ENCODE measurements at regions not wholly inside any gene's neighbourhood (a gene's known extent, or its start where the extent isn't known, plus 50 kb on each side); places are given as distances from the start of the nearest gene placed in this dataset.

DNA sequence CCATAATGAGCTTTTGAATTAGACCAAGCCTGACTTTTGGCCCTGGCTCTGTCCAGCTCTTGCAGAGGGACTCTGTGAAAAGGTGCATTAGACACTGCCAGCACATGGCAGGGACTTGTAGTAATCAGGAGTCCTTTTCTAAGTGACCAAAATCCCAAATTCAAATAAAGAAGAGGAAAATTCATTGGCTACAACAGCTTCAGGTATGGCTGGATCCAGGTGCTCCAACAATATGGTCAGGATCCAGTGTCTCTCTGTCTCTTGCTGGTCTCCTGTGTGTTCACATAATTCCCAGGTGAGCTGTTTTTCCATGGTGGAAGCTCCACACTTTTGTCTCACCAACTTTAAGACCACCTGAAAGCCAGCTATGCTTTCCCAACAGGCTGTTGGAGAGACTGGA, 358.8 kb upstream of the TNRC6C start:
- H3K27ac ChIP-seq: no peak overlapping the region
- TF ChIP-seq ZFX (IDR thresholded peaks at IDR 0.05): no peak
- TF ChIP-seq, protein P1, sequence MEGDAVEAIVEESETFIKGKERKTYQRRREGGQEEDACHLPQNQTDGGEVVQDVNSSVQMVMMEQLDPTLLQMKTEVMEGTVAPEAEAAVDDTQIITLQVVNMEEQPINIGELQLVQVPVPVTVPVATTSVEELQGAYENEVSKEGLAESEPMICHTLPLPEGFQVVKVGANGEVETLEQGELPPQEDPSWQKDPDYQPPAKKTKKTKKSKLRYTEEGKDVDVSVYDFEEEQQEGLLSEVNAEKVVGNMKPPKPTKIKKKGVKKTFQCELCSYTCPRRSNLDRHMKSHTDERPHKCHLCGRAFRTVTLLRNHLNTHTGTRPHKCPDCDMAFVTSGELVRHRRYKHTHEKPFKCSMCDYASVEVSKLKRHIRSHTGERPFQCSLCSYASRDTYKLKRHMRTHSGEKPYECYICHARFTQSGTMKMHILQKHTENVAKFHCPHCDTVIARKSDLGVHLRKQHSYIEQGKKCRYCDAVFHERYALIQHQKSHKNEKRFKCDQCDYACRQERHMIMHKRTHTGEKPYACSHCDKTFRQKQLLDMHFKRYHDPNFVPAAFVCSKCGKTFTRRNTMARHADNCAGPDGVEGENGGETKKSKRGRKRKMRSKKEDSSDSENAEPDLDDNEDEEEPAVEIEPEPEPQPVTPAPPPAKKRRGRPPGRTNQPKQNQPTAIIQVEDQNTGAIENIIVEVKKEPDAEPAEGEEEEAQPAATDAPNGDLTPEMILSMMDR (conservative IDR thresholded peaks at IDR 0.05): no peak

DNA sequence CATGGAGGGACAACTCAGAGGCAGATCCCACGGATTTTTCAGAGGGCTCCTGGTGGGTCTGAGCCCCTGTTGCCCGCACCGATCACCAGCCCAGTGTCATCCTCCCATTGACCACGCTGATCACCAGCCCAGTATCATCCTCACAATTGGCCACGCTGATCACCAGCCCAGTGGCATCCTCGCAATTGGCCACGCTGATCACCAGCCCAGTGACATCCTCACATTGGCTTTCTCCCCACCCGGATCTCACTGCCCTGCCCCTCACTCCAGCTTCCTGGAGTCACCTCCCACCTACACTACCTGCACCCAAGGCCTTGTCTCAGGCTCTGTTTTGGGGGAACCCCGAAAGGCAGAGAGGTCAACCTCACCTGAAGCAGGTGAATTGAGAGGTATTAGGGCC, 358.2 kb upstream of the TNRC6C start:
- TF ChIP-seq, protein P1 (conservative IDR thresholded peaks at IDR 0.05): no peak
- no peak for TF ChIP-seq ZFX (IDR thresholded peaks at IDR 0.05)
- H3K27ac ChIP-seq: no peak overlapping the region

DNA sequence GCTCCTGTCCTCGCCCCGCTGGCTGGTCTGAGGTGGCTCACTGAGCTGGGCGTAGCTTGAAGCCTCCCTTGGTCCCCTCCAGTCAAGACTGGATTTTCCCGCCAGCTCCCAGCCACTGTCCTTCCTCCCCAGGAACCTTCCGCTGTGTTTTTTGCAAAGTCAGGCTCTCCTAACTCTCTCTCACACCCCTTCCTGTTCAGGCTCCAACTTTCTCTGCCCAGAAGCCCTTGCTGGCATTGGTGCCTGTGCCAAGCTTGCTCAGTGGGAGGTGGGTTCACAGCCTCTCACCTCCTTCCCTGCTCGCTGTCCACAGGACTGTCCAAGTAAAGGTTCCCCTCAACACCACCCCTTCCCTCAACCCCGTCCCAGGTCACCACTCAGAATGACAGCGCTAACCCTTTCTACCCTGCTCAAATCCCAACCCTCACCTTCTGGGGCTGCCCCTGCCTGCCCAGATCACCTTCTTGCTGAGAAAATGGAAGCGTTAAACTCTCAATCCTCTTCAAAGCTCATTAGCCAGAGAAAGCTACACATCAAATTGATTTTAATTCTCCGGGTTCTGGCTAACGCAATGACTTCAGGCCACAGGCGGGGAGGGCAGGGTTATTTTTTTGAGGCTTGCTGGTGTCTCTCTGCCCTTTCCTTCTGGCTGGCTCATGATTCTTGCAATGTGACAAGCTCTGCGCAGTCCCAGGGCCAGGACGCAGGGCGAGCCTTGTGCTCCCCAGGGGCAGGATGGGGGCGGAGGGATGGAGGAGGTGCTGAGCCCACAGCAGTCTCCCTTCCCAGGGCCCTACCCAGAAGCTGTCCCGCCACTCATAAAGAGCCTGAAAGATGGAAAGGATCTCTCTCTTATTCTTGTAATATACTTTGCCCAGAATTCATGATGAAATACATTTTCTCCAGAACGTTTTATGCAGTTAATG, 357.2 kb upstream of the TNRC6C start:
- H3K27ac ChIP-seq: no peak overlapping the region
- no peak for TF ChIP-seq ZFX (IDR thresholded peaks at IDR 0.05)

DNA sequence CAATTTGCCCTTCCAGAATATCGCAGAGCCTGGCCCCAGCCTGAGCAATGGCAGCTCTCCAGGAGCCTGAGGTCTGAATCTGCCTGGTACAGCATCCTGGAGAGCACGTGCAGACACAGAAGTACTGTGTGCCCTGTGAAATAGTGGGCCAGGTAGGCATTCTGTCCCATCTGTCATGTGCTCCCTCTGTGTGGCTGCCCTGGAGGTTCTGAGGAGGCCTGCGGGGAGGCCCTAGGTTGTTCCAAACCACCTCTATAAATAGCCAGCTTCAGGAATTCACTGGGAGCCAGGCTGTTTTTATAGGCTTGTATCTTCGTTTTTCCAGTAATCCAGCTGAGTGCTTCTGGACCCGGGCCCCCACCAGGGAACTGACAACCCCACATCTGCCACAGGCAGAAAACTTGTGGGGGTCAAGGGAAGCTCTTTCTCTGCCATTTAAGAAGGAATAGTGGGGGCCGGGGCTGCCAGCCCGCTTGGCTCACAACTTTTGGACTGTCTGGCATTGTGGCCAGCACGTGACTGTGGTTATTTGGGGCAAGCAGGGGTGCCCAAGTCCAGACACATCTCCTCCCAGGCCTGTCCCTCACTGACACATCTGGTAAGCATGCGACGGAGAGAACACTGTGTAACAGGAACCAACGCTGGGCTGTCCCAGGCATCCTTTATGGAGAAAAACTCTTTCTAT, 356.3 kb upstream of the TNRC6C start:
- no peak overlapping the region for H3K27ac ChIP-seq
- no peak for TF ChIP-seq ZFX (IDR thresholded peaks at IDR 0.05)
- TF ChIP-seq, protein P1 (conservative IDR thresholded peaks at IDR 0.05): no peak

GRCh38 chr17:77602883-77603640, 355.4 kb upstream of the TNRC6C start:
- TF ChIP-seq, protein P1 (conservative IDR thresholded peaks at IDR 0.05): no peak
- no peak for TF ChIP-seq ZFX (IDR thresholded peaks at IDR 0.05)
- no peak overlapping the region for H3K27ac ChIP-seq

DNA sequence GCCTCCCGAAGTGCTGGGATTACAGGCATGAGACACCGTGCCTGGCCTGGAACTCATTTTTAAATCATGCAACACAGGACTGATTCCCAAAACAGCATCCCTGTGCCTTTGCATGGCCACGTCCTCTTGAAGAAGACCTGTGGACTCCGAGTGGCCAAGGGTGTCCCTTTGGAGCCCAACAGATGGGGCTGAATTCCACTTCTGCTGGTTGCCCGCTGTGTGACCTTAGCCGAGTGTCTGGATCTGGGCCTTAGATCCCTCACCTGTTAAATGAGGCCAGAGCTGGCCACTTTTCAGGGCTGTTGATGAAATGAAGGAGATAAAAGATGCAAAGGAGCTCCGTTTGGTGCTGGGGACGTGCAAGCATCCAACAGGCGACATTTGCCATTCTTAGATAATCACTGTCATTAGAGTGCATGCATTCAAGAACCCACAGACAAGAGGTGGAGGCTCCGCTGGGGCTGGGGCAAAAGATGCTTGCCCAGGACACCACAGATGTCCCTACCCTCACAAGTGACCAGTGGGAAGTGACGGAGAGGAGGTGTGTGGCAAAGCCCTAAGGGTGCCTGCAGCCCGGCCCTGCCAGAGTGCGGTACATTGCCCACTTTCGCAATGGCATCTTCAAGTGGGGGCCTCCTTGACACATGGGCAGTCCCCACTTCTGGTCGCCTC, 354.1 kb upstream of the TNRC6C start:
- no peak overlapping the region for H3K27ac ChIP-seq
- TF ChIP-seq ZFX (IDR thresholded peaks at IDR 0.05): no peak
- TF ChIP-seq, protein P1 (conservative IDR thresholded peaks at IDR 0.05): no peak

GRCh38 chr17:77604973-77605313, 353.6 kb upstream of the TNRC6C start:
- no peak overlapping the region for H3K27ac ChIP-seq
- no peak for TF ChIP-seq ZFX (IDR thresholded peaks at IDR 0.05)

All from C4-2B (cell line).